Neural progenitor cell (in vitro differentiated cells): ENCODE measurements at regions not wholly inside any gene's neighbourhood (a gene's known extent, or its start where the extent isn't known, plus 50 kb on each side); places are given as distances from the start of the nearest gene placed in this dataset.

Experiments
- DNase-seq: peaks from one replicate; pipeline ENCODE4 v3.0.0-alpha.2; 2016; ENCODE audit warnings: low spot score
- H2AFZ ChIP-seq: fragments of 200-600 bp; sonication (generic); replicated peaks from 2 replicates; pipeline ENCODE4 v1.6.1; 2016; ENCODE audit warnings: antibody characterized with exemption
- H3F3A ChIP-seq: fragments of 200-600 bp; sonication (generic); 2 replicates; pipeline ENCODE4 v1.6.1; 2016; ENCODE audit warnings: antibody characterized with exemption, low read depth
- H3K27ac ChIP-seq: fragments of 200-600 bp; sonication (generic); 2 replicates; pipeline ENCODE4 v1.5.1; 2016; ENCODE audit warnings: mild to moderate bottlenecking
- H3K27me3 ChIP-seq: fragments of 200-600 bp; sonication (generic); 2 replicates; pipeline ENCODE4 v1.6.1; 2016; ENCODE audit warnings: mild to moderate bottlenecking, moderate library complexity
- H3K36me3 ChIP-seq: fragments of 200-600 bp; sonication (generic); 2 replicates; pipeline ENCODE4 v1.5.1; 2016
- H3K4me1 ChIP-seq: fragments of 200-600 bp; sonication (generic); 2 replicates; pipeline ENCODE4 v1.6.1; 2016; ENCODE audit warnings: mixed run types
- H3K4me2 ChIP-seq: fragments of 200-600 bp; sonication (generic); 2 replicates; pipeline ENCODE4 v1.6.1; 2016
- H3K4me3 ChIP-seq: fragments of 200-600 bp; sonication (generic); 2 replicates; pipeline ENCODE4 v1.5.1; 2016
- H3K79me2 ChIP-seq: fragments of 200-600 bp; sonication (generic); 2 replicates; pipeline ENCODE4 v1.6.1; 2016; ENCODE audit warnings: low read depth
- H3K9ac ChIP-seq: fragments of 200-600 bp; sonication (generic); 2 replicates; pipeline ENCODE4 v1.6.1; 2016
- H3K9me3 ChIP-seq: fragments of 200-600 bp; sonication (generic); 2 replicates; pipeline ENCODE4 v1.5.1; 2016; ENCODE audit warnings: low read depth
- H4K20me1 ChIP-seq: fragments of 200-600 bp; sonication (generic); 2 replicates; pipeline ENCODE4 v1.6.1; 2016; ENCODE audit warnings: low read depth
- H3K27ac Mint-ChIP-seq: 3 replicates; pipeline ENCODE4 v1.8.0; 2021; ENCODE audit warnings: mixed read lengths
- H3K27me3 Mint-ChIP-seq: 2 replicates; pipeline ENCODE4 v1.8.0; 2022; ENCODE audit warnings: low read depth, mild to moderate bottlenecking, inconsistent platforms, moderate library complexity, mixed read lengths; ENCODE audit not compliant: insufficient read depth
- H3K36me3 Mint-ChIP-seq: 3 replicates; pipeline ENCODE4 v1.8.0; 2021; ENCODE audit warnings: mixed read lengths
- H3K4me1 Mint-ChIP-seq: 3 replicates; pipeline ENCODE4 v1.8.0; 2021; ENCODE audit warnings: mixed read lengths
- H3K4me3 Mint-ChIP-seq: 3 replicates; pipeline ENCODE4 v1.8.0; 2021; ENCODE audit warnings: mild to moderate bottlenecking, moderate library complexity, mixed read lengths
- H3K9me3 Mint-ChIP-seq: 3 replicates; pipeline ENCODE4 v1.8.0; 2020; ENCODE audit warnings: mixed read lengths
- CTCF ChIP-seq: fragments of 200-600 bp; sonication (generic); IDR thresholded peaks from 2 replicates; pipeline ENCODE4 v1.5.1; 2017; ENCODE audit warnings: antibody characterized with exemption, mild to moderate bottlenecking
- EZH2 ChIP-seq: fragments of 200-600 bp; sonication (generic); IDR thresholded peaks from 2 replicates; pipeline ENCODE4 v1.6.1; 2017; ENCODE audit warnings: antibody characterized with exemption, mild to moderate bottlenecking, moderate library complexity
- EZH2phosphoT487 ChIP-seq: fragments of 200-600 bp; sonication (generic); IDR thresholded peaks from 2 replicates; pipeline ENCODE4 v1.6.1; 2017; ENCODE audit warnings: antibody characterized with exemption

- Histone ChIP-seq H3F3A (no peaks in the 10 kb centered on the region), H4K20me1 (no peaks in the 10 kb centered on the region), H3K4me3 (no peak overlapping the region), H3K36me3 (no peaks in the 10 kb centered on the region), H3K27me3 (no peaks in the 10 kb centered on the region), H3K9ac (no peak overlapping the region), H3K9me3 (no peaks in the 10 kb centered on the region), H3K79me2 (no peaks in the 10 kb centered on the region), H3K27ac (no peak overlapping the region), H3K4me2 (no peak overlapping the region), H2AFZ (no peak overlapping the region), H3K4me1 (no peaks in the 10 kb centered on the region)
- no peaks in the 10 kb centered on the region for H3K4me1 Mint-ChIP-seq
- H3K4me3 Mint-ChIP-seq = no peak overlapping the region
- H3K9me3 Mint-ChIP-seq = no peaks in the 10 kb centered on the region
- no peaks in the 10 kb centered on the region for H3K27me3 Mint-ChIP-seq
- H3K27ac Mint-ChIP-seq = no peak overlapping the region
- TF ChIP-seq EZH2phosphoT487 (no peak), CTCF (no peak), EZH2 (no peak)
- no peak for DNase-seq
- H3K36me3 Mint-ChIP-seq = no peaks in the 10 kb centered on the region
Observed at GRCh38 chr11:105282658-105283057, 143.1 kb upstream of the CARD18 start.

- Mint-ChIP-seq H3K36me3 (no peaks in the 10 kb centered on the region), H3K27ac (no peak overlapping the region), H3K27me3 (no peaks in the 10 kb centered on the region), H3K9me3 (no peaks in the 10 kb centered on the region), H3K4me3 (no peak overlapping the region), H3K4me1 (no peaks in the 10 kb centered on the region)
- Histone ChIP-seq H4K20me1 (no peaks in the 10 kb centered on the region), H3K27ac (no peak overlapping the region), H3F3A (no peaks in the 10 kb centered on the region), H3K27me3 (no peaks in the 10 kb centered on the region), H3K4me3 (no peak overlapping the region), H3K4me1 (no peaks in the 10 kb centered on the region), H3K9ac (no peak overlapping the region), H3K79me2 (no peaks in the 10 kb centered on the region), H2AFZ (no peak overlapping the region), H3K4me2 (no peak overlapping the region), H3K36me3 (no peaks in the 10 kb centered on the region), H3K9me3 (no peaks in the 10 kb centered on the region)
- TF ChIP-seq CTCF = no peak
- no peak for TF ChIP-seq EZH2
- TF ChIP-seq EZH2phosphoT487 = no peak
- no peak for DNase-seq
Observed at GRCh38 chr11:105274631-105275030, 135.1 kb upstream of the CARD18 start.

GRCh38 chr11:105273660-105274280 lies 134.2 kb upstream of the CARD18 start:
- no peak overlapping the region for H3K27ac ChIP-seq
- H3K4me1 Mint-ChIP-seq = no peaks in the 10 kb centered on the region

GRCh38 chr11:105269862-105270261 lies 130.3 kb upstream of the CARD18 start:
- H3K9me3 Mint-ChIP-seq = no peaks in the 10 kb centered on the region
- no peaks in the 10 kb centered on the region for H3K9me3 ChIP-seq
- no peak overlapping the region for H3K4me3 ChIP-seq
- no peak overlapping the region for H2AFZ ChIP-seq
- H3K27ac Mint-ChIP-seq = no peak overlapping the region
- no peaks in the 10 kb centered on the region for H3F3A ChIP-seq
- DNase-seq = no peak
- no peaks in the 10 kb centered on the region for H3K4me1 Mint-ChIP-seq
- no peak overlapping the region for H3K4me3 Mint-ChIP-seq
- H3K36me3 ChIP-seq = no peaks in the 10 kb centered on the region
- H3K79me2 ChIP-seq = no peaks in the 10 kb centered on the region
- TF ChIP-seq EZH2phosphoT487 = no peak
- TF ChIP-seq CTCF = no peak
- no peak for TF ChIP-seq EZH2
- H3K4me1 ChIP-seq = no peaks in the 10 kb centered on the region
- no peak overlapping the region for H3K4me2 ChIP-seq
- H3K27me3 Mint-ChIP-seq = no peaks in the 10 kb centered on the region
- H3K36me3 Mint-ChIP-seq = no peaks in the 10 kb centered on the region
- no peaks in the 10 kb centered on the region for H4K20me1 ChIP-seq
- no peak overlapping the region for H3K27ac ChIP-seq
- H3K9ac ChIP-seq = no peak overlapping the region
- H3K27me3 ChIP-seq = no peaks in the 10 kb centered on the region

More at GRCh38 chr11:105273660-105274280, 134.2 kb upstream of the CARD18 start:
- Histone ChIP-seq H3K79me2 (no peaks in the 10 kb centered on the region), H2AFZ (no peak overlapping the region), H3K4me1 (no peaks in the 10 kb centered on the region), H3K36me3 (no peaks in the 10 kb centered on the region), H3K4me2 (no peak overlapping the region), H3K9me3 (no peaks in the 10 kb centered on the region), H3F3A (no peaks in the 10 kb centered on the region), H3K9ac (no peak overlapping the region), H3K27me3 (no peaks in the 10 kb centered on the region), H4K20me1 (no peaks in the 10 kb centered on the region), H3K4me3 (no peak overlapping the region)
- no peak overlapping the region for H3K27ac Mint-ChIP-seq
- H3K36me3 Mint-ChIP-seq = no peaks in the 10 kb centered on the region
- no peaks in the 10 kb centered on the region for H3K9me3 Mint-ChIP-seq
- no peak overlapping the region for H3K4me3 Mint-ChIP-seq
- no peak for DNase-seq
- no peaks in the 10 kb centered on the region for H3K27me3 Mint-ChIP-seq
- TF ChIP-seq EZH2phosphoT487 (no peak), EZH2 (no peak)
